ENCODE measurements at regions not wholly inside any gene's neighbourhood (a gene's known extent, or its start where the extent isn't known, plus 50 kb on each side); places are given as distances from the start of the nearest gene placed in this dataset.

DNA sequence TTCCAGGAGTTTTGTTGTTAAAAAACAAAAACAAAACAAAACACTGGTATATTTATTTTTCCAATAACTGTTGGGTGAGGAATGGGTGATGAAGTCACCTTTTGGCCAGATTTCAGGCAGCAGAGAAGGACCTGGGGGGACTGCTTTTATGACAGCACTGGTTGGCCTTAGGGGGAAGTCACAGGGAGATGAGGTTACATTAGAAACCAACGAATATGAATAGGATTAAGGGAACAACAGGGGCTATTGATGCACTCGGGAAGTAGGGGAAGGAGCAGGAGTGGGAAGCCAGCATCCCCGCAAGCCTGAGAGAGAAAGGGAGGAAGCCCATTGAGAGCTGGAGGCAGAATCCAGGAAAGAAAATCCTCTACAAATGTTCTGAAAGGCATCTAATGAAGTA is 958.4 kb downstream of the TYW1 start:
- H3K4me3 ChIP-seq (ENCODE audit: low read depth, low read length) = no peak overlapping the region
- no peak for TF ChIP-seq CTCF (IDR thresholded peaks at IDR 0.05; ENCODE audit: low read depth, low read length)

- no peak overlapping the region for H3K4me3 ChIP-seq (ENCODE audit: low read depth, low read length)
- no peak for TF ChIP-seq CTCF (IDR thresholded peaks at IDR 0.05; ENCODE audit: low read depth, low read length)
Measured at GRCh38 chr7:67962863-67963262, 966.2 kb downstream of the TYW1 start.

GRCh38 chr7:67976490-67976889 is 979.9 kb downstream of the TYW1 start:
- no peak for TF ChIP-seq CTCF (IDR thresholded peaks at IDR 0.05; ENCODE audit: low read depth, low read length)
- H3K4me3 ChIP-seq (ENCODE audit: low read depth, low read length) = no peak overlapping the region

DNA sequence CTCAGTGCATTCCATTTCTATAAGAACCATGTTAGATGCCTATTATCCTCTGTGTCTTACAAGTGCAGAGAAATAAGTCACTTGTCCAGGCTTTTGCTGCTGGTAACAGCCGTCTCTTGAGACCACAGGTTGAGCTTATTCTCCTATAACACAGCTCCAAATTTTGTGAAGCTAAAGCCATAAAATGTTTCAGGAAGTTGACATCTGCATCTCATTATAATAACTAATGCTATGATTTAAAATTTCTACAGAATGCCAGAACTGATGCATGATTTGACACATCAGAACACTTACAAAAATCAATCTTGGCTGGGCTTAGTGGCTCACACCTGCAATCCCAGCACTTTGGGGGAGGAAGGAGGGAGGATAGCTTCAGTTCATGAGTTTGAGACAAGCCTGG is 986.9 kb downstream of the TYW1 start:
- no peak overlapping the region for H3K4me3 ChIP-seq (ENCODE audit: low read depth, low read length)
- no peak for TF ChIP-seq CTCF (IDR thresholded peaks at IDR 0.05; ENCODE audit: low read depth, low read length)

GRCh38 chr7:67984326-67984725 is 987.7 kb downstream of the TYW1 start:
- no peak for TF ChIP-seq CTCF (IDR thresholded peaks at IDR 0.05; ENCODE audit: low read depth, low read length)
- no peak overlapping the region for H3K4me3 ChIP-seq (ENCODE audit: low read depth, low read length)

- H3K4me3 ChIP-seq (ENCODE audit: low read depth, low read length) = no peak overlapping the region
- TF ChIP-seq CTCF (IDR thresholded peaks at IDR 0.05; ENCODE audit: low read depth, low read length) = no peak
Measured at GRCh38 chr7:67989142-67989541, 992.5 kb downstream of the TYW1 start.

DNA sequence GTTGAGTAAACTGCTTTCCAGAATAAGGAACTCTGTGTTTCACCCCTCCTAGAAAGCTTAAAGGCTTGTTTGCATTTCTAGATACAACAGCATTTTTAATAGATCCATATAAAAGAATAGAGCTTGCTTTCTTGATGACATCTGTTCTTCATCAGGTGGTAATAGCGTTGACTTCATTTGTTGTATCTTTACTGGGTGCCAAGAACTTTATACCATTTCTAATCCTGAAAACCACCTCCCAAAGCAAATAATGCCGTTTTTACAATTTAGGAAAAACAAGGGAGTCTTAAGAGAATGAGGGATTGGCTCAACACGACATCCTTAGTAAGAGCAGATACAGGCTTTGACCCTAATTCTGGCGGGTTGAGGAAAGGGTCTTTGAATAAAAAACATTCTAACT is 993.4 kb downstream of the TYW1 start:
- TF ChIP-seq CTCF (IDR thresholded peaks at IDR 0.05; ENCODE audit: low read depth, low read length) = no peak
- H3K4me3 ChIP-seq (ENCODE audit: low read depth, low read length) = no peak overlapping the region
